ENCODE measurements at regions not wholly inside any gene's neighbourhood (a gene's known extent, or its start where the extent isn't known, plus 50 kb on each side); places are given as distances from the start of the nearest gene placed in this dataset.

DNA sequence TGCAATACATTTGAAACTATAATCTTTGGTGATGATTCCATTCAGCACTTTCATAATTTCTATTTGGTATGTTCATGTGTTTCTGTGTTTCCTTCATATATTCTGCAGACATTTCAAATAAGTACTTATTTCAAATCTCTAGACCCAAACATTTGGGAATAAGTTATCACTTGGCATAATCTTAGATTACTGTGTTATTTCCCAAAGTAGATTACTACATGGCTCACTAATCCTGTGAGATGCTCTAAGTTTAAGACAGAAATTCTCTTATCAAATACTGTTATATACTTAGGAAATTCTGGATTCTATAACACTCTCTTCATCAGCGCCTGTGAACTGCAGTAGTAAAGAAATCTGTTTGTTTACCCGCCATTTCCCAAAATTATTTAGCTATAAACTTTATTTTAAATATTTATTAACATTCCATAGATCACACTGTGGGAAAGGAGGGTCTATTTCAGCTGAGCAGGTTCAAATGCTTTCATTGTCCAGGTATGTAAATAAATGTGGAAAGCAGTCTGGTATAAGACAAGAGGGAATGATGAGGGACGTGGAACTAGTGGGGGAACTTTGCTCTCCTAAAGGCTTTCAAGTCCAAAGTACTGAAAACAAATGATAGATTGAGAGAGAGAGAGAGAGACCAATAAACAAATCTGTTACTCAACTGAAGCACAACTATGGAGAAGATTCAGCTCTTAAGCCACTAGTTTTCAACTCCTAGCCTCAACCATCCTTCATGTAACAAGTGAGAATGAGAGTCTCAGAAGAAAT lies 61.8 kb upstream of the TOM1L1 start:
- in situ Hi-C loops (cut with HindIII; ENCODE audit: extremely low pct_ligation_motif_present, low pct_unique_long_range_greater_than_20kb): no loop called here
- H3K4me2 ChIP-seq (ENCODE audit: low read depth, low read length): no peak overlapping the region
- no peak for DNase-seq (ENCODE audit: low spot score)
- ATAC-seq: no peak
- intact Hi-C loops (cut with micrococcal nuclease; ENCODE audit: unreplicated experiment): no loop called here
- no peak overlapping the region for H2AFZ ChIP-seq (ENCODE audit: low read length)
- under 1% methylated on average over 3 of the region's 3 CpGs for WGBS (ENCODE audit: low lambda C conversion rate)
- no TSS peak for BruUV-seq (replicated peaks)
- H4K20me1 ChIP-seq (ENCODE audit: insufficient read depth, low read length): no peaks in the 10 kb centered on the region
- no peaks in the 10 kb centered on the region for H3K36me3 ChIP-seq (replicated peaks in 1 of 2; ENCODE audit: control insufficient read depth in 1 of 2, insufficient read depth in 2 of 2, low read length in 2 of 2)
- no peaks in the 10 kb centered on the region for H3K4me1 ChIP-seq (ENCODE audit: insufficient read depth, low read length)
- no peak overlapping the region for H3K4me3 ChIP-seq (replicated peaks in 1 of 3; ENCODE audit: insufficient read depth in 1 of 3, low read depth in 2 of 3, low read length in 3 of 3)
- H3K27ac ChIP-seq (ENCODE audit: extremely low read length, insufficient read depth, low read length): no peak overlapping the region
- H3K9ac ChIP-seq (ENCODE audit: insufficient read depth, low read depth, low read length): no peak overlapping the region
- no peaks in the 10 kb centered on the region for H3K27me3 ChIP-seq (ENCODE audit: control insufficient read depth in 1 of 2, insufficient read depth in 2 of 2, low read length in 2 of 2)
- ChIA-PET POLR2A (no interaction called here), CTCF (ENCODE audit: low intra/inter-chr PET ratio, low total read pairs) (no interaction called here)
- no peak for FAIRE-seq
- no peaks in the 10 kb centered on the region for H3K9me3 ChIP-seq (ENCODE audit: low read length)
- H3K79me2 ChIP-seq (ENCODE audit: insufficient read depth, low read length): no peaks in the 10 kb centered on the region
- TF ChIP-seq SP4 (CRISPR knock-in tag; IDR thresholded peaks at IDR 0.05): no peak
- TF ChIP-seq, protein P1, sequence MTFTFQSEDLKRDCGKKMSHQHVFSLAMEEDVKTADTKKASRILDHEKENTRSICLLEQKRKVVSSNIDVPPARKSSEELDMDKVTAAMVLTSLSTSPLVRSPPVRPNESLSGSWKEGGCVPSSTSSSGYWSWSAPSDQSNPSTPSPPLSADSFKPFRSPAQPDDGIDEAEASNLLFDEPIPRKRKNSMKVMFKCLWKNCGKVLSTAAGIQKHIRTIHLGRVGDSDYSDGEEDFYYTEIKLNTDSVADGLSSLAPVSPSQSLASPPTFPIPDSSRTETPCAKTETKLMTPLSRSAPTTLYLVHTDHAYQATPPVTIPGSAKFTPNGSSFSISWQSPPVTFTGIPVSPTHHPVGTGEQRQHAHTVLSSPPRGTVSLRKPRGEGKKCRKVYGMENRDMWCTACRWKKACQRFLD (CRISPR knock-in tag; IDR thresholded peaks at IDR 0.05; ENCODE audit: borderline replicate concordance): no peak
- no peak for TF ChIP-seq GTF2F1 (IDR thresholded peaks at IDR 0.05; ENCODE audit: low read length)
- TF ChIP-seq MXD4 (CRISPR knock-in tag; IDR thresholded peaks at IDR 0.05): no peak
- no peak for TF ChIP-seq ZNF224 (CRISPR knock-in tag; IDR thresholded peaks at IDR 0.05)
- no peak for TF ChIP-seq CAMTA2 (CRISPR knock-in tag; IDR thresholded peaks at IDR 0.05; ENCODE audit: borderline replicate concordance)
- TF ChIP-seq PHF21A (CRISPR knock-in tag; IDR thresholded peaks at IDR 0.05): no peak
- no peak for TF ChIP-seq CBX5 (CRISPR knock-in tag; IDR thresholded peaks at IDR 0.05; ENCODE audit: borderline replicate concordance)
- TF ChIP-seq AFF4 (CRISPR knock-in tag; IDR thresholded peaks at IDR 0.05): no peak
- TF ChIP-seq SMARCE1 (IDR thresholded peaks at IDR 0.05; ENCODE audit: borderline replicate concordance): no peak
- no peak for TF ChIP-seq HNRNPH1 (optimal IDR thresholded peaks at IDR 0.05; ENCODE audit: low read depth, low read length)
- no peak for TF ChIP-seq EED (CRISPR knock-in tag; IDR thresholded peaks at IDR 0.05)
- no peak for TF ChIP-seq HNRNPLL (IDR thresholded peaks at IDR 0.05; ENCODE audit: low read depth, low read length, poor library complexity, severe bottlenecking)
- TF ChIP-seq FOSL1 (CRISPR knock-in tag; IDR thresholded peaks at IDR 0.05; ENCODE audit: borderline replicate concordance): no peak
- TF ChIP-seq SRSF4 (IDR thresholded peaks at IDR 0.05; ENCODE audit: low read depth, low read length, poor library complexity, severe bottlenecking): no peak
